ENCODE measurements at regions not wholly inside any gene's neighbourhood (a gene's known extent, or its start where the extent isn't known, plus 50 kb on each side); places are given as distances from the start of the nearest gene placed in this dataset.
"Not testable (repeated sequence)": the region's sequence is repeated elsewhere in the genome, so short reads cannot be mapped to it uniquely, and the experiment has no call there.

DNA sequence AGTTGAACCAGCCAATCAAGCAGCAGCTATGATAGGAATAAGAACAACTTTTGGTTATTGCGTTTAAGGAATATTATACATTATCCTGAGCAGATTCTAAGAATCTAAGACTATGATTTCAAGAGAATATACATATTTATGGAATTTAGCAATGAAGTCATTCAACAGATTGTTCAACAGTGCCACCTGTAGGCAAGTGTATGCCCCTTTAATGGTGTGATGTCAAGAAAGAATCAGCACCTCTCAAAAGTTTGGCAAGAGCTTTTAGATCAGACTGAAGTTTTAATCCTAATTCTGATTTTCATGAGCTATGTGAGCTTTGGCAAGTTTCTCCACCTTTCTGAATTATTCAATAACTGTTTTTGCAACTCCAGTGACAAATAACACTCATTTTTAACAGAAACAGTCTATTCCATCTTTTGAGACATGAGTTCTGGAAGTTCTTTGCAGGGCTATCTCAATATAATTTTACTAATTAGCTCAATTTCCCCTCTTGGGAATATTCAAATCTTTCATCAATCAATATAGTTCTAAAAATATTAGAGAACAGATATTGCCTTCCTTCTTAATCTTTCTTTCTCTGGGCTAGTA lies 474.3 kb upstream of the TOM1L1 start:
- ATAC-seq (no peak), DNase-seq (no peak)
- 44% methylated on average over 1 of the region's 1 CpG for WGBS
- no peaks in the 10 kb centered on the region for H3K4me1 ChIP-seq (ENCODE audit: control insufficient read depth, insufficient read depth, low read length)
- no peak overlapping the region for H3K27ac ChIP-seq (ENCODE audit: low read length)
- H3K4me3 ChIP-seq (ENCODE audit: low read length) = no peak overlapping the region
- intact Hi-C loops (cut with DNase I) = loop anchor here in 1 of 4 donors (10.0 kb wide), 1 partner anchor 62 kb away; no protein-coding TSS in a partner anchor
- H3K27me3 ChIP-seq (ENCODE audit: control insufficient read depth, insufficient read depth) = no peaks in the 10 kb centered on the region
- H3K9me3 ChIP-seq (ENCODE audit: control insufficient read depth, low read length) = no peaks in the 10 kb centered on the region

DNA sequence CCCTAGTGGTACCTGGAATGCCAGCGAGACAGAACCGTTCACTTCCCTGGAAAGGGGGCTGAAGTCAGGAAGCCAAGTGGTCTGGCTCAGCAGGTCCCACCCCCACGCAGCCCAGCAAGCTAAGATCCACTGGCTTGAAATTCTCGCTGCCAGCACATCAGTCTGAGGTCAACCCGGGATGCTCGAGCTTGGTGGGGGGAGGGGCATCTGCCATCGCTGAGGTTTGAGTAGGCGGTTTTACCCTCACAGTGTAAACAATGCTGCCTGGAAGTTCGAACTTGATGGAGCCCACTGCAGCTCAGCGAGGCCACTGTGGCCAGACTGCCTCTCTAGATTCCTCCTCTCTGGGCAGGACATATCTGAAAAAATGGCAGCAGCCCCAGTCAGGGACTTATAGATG lies 464.7 kb upstream of the TOM1L1 start:
- Histone ChIP-seq H3K27me3 (ENCODE audit: control insufficient read depth, insufficient read depth) (no peaks in the 10 kb centered on the region), H3K27ac (ENCODE audit: low read length) (no peak overlapping the region), H3K4me1 (ENCODE audit: control insufficient read depth, insufficient read depth, low read length) (no peaks in the 10 kb centered on the region), H3K9me3 (ENCODE audit: control insufficient read depth, low read length) (no peaks in the 10 kb centered on the region), H3K4me3 (ENCODE audit: low read length) (no peak overlapping the region)
- ATAC-seq = no peak
- 69% methylated on average over 10 of the region's 10 CpGs for WGBS
- DNase-seq = peak in 1 of 3 donors; percentile 23
- intact Hi-C loops (cut with DNase I) = no loop called here

DNA sequence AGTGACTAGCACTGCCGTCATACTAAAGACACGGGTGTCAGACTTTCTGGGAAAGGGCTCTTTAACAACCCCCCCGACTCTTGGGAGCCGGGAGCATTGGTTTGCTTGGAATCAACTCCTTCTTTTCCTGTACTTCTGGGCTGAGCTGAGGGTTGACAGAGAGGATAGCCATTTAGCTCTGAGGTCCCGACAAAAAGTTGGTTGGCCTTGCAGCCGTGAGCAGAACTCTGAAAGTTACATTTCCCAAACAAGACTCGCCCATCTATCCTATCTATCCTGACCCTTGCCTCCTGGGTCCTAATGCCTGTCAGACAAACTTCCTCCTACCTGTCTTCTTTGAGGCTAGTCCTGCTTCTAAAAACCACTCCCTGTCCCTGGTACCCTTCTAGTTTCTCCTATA lies 460.8 kb upstream of the TOM1L1 start:
- Histone ChIP-seq H3K27ac (ENCODE audit: low read length) (no peak overlapping the region), H3K4me1 (ENCODE audit: control insufficient read depth, insufficient read depth, low read length) (no peaks in the 10 kb centered on the region), H3K27me3 (ENCODE audit: control insufficient read depth, insufficient read depth) (no peaks in the 10 kb centered on the region), H3K4me3 (ENCODE audit: low read length) (no peak overlapping the region), H3K9me3 (ENCODE audit: control insufficient read depth, low read length) (no peaks in the 10 kb centered on the region)
- intact Hi-C loops (cut with DNase I) = no loop called here
- 56% methylated on average over 7 of the region's 7 CpGs for WGBS
- no peak for ATAC-seq
- no peak for DNase-seq

DNA sequence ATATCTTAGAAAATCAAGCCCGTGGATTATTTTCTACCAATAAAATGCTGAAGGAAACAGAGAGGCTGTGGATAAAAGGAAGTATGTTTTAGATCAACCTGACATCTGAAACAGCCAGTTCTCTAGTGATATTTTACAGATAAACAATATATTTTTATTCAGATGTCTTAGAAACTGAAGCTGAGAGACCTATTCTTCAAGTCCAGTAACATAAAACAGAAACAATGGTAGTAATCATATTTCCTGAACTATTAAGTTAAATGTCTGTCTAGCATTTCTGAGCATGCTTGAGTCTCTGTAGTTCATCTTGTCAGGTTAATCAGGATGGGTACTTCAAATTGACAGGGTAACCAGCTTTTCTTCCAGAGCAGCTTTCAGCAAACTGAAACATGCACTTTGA lies 449.6 kb upstream of the TOM1L1 start:
- intact Hi-C loops (cut with DNase I) = no loop called here
- no peaks in the 10 kb centered on the region for H3K27me3 ChIP-seq (ENCODE audit: control insufficient read depth, insufficient read depth)
- H3K27ac ChIP-seq (ENCODE audit: low read length) = no peak overlapping the region
- no peaks in the 10 kb centered on the region for H3K9me3 ChIP-seq (ENCODE audit: control insufficient read depth, low read length)
- ATAC-seq (no peak), DNase-seq (no peak)
- WGBS = 52% methylated on average over 1 of the region's 1 CpG
- H3K4me1 ChIP-seq (ENCODE audit: control insufficient read depth, insufficient read depth, low read length) = no peaks in the 10 kb centered on the region
- H3K4me3 ChIP-seq (ENCODE audit: low read length) = no peak overlapping the region

DNA sequence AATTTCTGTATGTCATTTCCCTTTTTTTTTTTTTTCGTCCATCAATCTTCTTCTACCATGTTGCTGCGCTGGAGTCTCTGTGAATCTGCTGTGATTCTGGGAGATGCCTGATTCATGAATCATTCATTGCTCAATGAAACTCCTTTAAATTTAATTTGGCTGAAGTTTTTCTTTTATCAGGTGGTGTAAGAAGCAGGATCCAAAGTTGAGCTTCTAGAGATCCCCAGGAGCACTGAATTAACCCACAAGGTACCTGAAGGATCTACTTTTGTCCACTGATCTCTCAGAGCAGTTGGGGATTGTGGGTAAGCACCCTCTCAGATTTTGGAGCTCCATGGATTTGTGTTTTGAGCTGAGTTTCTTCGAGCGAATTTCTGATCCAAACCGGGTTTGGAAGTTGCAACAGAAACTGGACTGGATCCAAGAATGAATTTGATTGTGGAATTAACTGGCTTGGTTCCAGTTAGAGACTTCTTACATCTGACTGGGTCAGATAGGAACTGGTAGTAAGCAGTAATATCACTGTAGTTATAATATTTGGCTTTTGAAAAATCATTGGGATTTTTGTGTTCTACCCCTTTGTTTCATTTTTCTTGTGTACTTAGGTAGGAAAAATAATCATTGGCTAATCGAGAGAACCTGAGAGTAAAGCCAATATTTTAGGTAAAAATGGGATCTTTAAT lies 447.8 kb upstream of the TOM1L1 start:
- WGBS = 64% methylated on average over 6 of the region's 6 CpGs
- Histone ChIP-seq H3K4me1 (ENCODE audit: control insufficient read depth, insufficient read depth, low read length) (no peaks in the 10 kb centered on the region), H3K4me3 (ENCODE audit: low read length) (no peak overlapping the region), H3K27me3 (ENCODE audit: control insufficient read depth, insufficient read depth) (no peaks in the 10 kb centered on the region), H3K27ac (ENCODE audit: low read length) (no peak overlapping the region), H3K9me3 (ENCODE audit: control insufficient read depth, low read length) (no peaks in the 10 kb centered on the region)
- DNase-seq (no peak), ATAC-seq (peak in 1 of 2 donors; percentile 31)
- intact Hi-C loops (cut with DNase I) = no loop called here

DNA sequence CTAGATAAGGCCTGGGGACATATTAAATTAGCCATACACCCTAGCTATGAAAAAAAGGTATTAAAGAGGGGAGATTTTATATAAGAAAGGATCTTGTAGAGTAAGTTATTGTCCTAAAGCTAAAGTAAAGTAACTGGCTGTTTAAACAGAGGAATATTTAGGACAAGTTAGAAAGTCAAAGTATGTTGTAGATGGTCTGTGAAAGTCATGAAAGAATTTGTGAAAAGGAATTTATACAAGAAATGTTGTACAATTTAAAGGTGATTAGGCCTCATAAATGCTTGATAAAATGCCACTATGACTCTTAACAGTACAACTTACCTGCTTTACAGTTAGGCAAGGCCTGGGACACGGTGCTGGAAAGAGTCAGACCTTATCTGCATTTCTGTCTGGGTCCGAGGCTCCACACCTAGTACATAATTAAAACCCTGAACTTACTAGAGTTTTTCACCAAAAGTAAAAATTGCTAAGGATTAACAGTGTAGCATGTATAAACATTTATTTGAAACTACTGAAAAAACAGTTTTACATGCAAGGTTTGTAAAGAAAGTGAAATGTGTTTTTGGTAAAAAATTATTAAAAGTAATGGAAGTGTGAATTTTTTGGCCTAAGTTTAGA lies 445.3 kb upstream of the TOM1L1 start:
- H3K4me1 ChIP-seq (ENCODE audit: control insufficient read depth, insufficient read depth, low read length) = no peaks in the 10 kb centered on the region
- WGBS = 64% methylated on average over 2 of the region's 2 CpGs
- no peaks in the 10 kb centered on the region for H3K9me3 ChIP-seq (ENCODE audit: control insufficient read depth, low read length)
- intact Hi-C loops (cut with DNase I) = no loop called here
- DNase-seq (no peak), ATAC-seq (no peak)
- H3K4me3 ChIP-seq (ENCODE audit: low read length) = no peak overlapping the region
- H3K27me3 ChIP-seq (ENCODE audit: control insufficient read depth, insufficient read depth) = no peaks in the 10 kb centered on the region
- no peak overlapping the region for H3K27ac ChIP-seq (ENCODE audit: low read length)

DNA sequence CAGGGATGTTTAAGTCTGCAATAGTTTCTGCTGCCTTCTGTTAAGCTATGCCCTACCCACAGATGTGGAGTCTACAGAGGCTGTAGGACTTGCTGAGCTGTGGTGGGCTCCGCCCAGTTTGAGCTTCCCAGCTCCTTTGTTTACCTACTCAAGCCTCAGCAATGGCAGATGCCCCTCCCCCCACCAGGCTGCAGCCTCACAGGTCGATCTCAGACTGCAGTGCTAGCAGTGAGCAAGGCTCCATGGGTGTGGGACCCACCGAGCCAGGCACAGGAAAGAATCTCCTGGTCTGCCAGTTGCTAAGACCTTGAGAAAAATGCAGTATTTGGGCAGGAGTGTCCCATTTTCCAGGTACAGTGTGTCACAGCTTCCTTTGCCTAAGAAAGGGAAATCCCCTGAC lies 435.2 kb upstream of the TOM1L1 start:
- WGBS = 63% methylated on average over 3 of the region's 3 CpGs
- H3K4me1 ChIP-seq (ENCODE audit: control insufficient read depth, insufficient read depth, low read length); DNase-seq; H3K4me3 ChIP-seq (ENCODE audit: low read length); H3K27me3 ChIP-seq (ENCODE audit: control insufficient read depth, insufficient read depth); H3K9me3 ChIP-seq (ENCODE audit: control insufficient read depth, low read length); intact Hi-C loops (cut with DNase I); H3K27ac ChIP-seq (ENCODE audit: low read length); ATAC-seq: not testable (repeated sequence)

DNA sequence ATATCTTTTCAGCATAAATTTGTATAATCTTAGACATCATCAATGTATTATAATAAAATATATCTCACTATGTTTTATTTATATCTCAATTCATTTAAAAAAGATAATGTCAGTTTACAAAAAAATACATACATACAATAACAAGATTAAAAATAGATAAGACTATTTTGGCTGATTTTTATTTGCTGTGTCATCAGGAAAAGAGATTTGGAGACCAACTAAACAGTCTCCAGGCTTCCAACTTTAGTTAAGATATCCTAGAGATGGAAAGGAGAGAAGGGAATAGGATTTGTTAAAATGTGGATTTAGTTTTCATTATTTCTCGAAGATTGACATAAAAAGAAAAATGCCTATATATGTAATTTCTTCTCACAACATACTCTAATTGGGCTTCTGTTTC lies 433.8 kb upstream of the TOM1L1 start:
- H3K9me3 ChIP-seq (ENCODE audit: control insufficient read depth, low read length) = no peaks in the 10 kb centered on the region
- H3K4me1 ChIP-seq (ENCODE audit: control insufficient read depth, insufficient read depth, low read length) = no peaks in the 10 kb centered on the region
- WGBS = 60% methylated on average over 1 of the region's 1 CpG
- no peak for DNase-seq
- H3K27ac ChIP-seq (ENCODE audit: low read length) = no peak overlapping the region
- intact Hi-C loops (cut with DNase I) = no loop called here
- H3K27me3 ChIP-seq (ENCODE audit: control insufficient read depth, insufficient read depth) = no peaks in the 10 kb centered on the region
- no peak for ATAC-seq
- H3K4me3 ChIP-seq (ENCODE audit: low read length) = no peak overlapping the region

DNA sequence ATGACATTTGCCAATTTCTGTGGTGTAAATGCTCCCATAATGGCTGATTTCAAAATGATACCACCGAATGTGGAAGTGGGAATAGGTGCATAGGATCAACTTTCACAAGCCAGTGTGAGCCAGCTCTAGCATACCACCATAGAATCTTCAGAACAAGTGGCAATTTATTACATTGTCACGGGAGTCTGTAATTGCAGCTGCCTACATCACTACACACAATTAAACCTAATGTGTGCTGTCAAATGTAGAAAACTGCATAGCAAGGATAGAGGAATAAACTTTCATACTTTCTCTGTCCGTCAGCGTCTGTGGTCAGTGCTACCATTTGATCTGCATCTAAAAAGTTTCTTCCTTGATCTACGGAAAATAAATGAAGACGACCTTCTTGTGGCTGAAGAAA lies 417.8 kb upstream of the TOM1L1 start:
- 78% methylated on average over 6 of the region's 6 CpGs for WGBS
- DNase-seq (no peak), ATAC-seq (no peak)
- Histone ChIP-seq H3K4me3 (ENCODE audit: low read length) (no peak overlapping the region), H3K27ac (ENCODE audit: low read length) (no peak overlapping the region), H3K27me3 (ENCODE audit: control insufficient read depth, insufficient read depth) (no peaks in the 10 kb centered on the region), H3K4me1 (ENCODE audit: control insufficient read depth, insufficient read depth, low read length) (no peaks in the 10 kb centered on the region), H3K9me3 (ENCODE audit: control insufficient read depth, low read length) (no peaks in the 10 kb centered on the region)
- intact Hi-C loops (cut with DNase I) = no loop called here

DNA sequence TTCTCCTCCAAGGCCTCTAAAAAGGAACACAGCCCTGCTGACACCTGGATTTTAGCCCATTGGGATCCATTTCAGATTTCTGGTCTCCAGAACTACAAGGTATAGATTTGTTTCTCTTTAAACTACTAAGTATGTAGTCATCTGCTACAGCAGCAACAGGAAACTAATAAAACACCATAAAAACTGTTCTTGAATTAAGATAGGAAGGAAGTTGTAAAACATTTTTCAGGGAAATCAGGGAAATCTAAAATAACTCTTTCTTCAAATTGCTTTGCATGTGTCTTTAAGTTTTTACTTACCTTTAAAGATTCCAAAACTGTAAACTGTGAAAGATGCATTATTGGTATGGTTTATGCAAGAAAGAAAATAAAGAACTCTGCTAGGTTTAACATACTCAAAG lies 407.0 kb upstream of the TOM1L1 start:
- no peaks in the 10 kb centered on the region for H3K27me3 ChIP-seq (ENCODE audit: control insufficient read depth, insufficient read depth)
- ATAC-seq = no peak
- no peaks in the 10 kb centered on the region for H3K9me3 ChIP-seq (ENCODE audit: control insufficient read depth, low read length)
- H3K4me3 ChIP-seq (ENCODE audit: low read length) = no peak overlapping the region
- H3K27ac ChIP-seq (ENCODE audit: low read length) = no peak overlapping the region
- DNase-seq = no peak
- intact Hi-C loops (cut with DNase I) = no loop called here
- no peaks in the 10 kb centered on the region for H3K4me1 ChIP-seq (ENCODE audit: control insufficient read depth, insufficient read depth, low read length)

DNA sequence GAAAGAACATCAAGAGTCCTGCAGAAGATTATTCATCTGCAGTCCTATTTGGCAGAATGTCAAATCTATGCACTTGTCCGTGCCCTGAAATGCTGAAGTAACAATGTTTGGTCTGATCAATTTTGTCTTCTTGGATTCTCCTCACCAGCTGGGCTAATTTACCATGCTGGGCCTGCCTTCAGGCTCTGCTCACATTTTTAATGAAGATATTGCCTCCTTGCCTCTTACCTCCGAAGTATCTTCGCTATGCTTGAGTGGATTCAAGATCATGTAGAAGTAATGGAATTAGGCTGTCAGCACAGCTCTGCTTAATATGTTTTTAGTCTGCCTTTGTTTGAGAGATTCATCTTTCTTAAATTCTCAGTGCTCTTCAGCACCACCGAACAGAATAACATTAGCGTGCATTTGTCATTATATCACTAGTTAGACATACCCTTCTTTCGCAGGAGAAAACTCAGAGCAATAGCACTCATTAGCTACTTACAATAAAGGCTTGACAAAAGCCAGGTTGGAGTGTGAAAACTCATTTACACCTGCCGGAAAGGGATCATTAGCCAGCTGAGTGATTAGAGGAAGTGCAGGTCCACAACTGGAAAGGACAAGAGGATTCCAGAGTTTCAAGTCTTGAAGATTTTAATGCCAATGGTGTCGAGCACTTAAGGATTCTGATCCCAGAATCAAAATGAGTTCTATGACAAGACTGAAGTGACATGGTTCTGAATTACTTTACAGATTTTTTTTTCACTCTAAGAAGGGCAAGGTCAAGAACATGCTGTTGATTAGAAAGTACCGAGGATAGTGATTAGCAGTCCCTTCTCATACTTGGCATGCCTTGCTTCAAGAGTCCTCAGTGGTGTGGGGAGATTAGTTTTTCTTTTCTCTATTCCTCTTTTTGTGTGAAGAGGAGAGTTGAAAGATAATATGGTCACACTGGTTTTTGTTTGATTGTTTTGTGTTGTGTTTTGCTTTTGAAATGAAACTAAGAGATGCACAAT lies 405.6 kb upstream of the TOM1L1 start:
- H3K27ac ChIP-seq (ENCODE audit: low read length) = no peak overlapping the region
- H3K4me1 ChIP-seq (ENCODE audit: control insufficient read depth, insufficient read depth, low read length) = no peaks in the 10 kb centered on the region
- H3K27me3 ChIP-seq (ENCODE audit: control insufficient read depth, insufficient read depth) = no peaks in the 10 kb centered on the region
- DNase-seq = no peak
- 65% methylated on average over 9 of the region's 9 CpGs for WGBS
- no peak overlapping the region for H3K4me3 ChIP-seq (ENCODE audit: low read length)
- ATAC-seq = no peak
- intact Hi-C loops (cut with DNase I) = no loop called here
- H3K9me3 ChIP-seq (ENCODE audit: control insufficient read depth, low read length) = no peaks in the 10 kb centered on the region

All from right cardiac atrium (tissue), 5 donors.